ENCODE measurements at regions not wholly inside any gene's neighbourhood (a gene's known extent, or its start where the extent isn't known, plus 50 kb on each side); places are given as distances from the start of the nearest gene placed in this dataset.

DNA sequence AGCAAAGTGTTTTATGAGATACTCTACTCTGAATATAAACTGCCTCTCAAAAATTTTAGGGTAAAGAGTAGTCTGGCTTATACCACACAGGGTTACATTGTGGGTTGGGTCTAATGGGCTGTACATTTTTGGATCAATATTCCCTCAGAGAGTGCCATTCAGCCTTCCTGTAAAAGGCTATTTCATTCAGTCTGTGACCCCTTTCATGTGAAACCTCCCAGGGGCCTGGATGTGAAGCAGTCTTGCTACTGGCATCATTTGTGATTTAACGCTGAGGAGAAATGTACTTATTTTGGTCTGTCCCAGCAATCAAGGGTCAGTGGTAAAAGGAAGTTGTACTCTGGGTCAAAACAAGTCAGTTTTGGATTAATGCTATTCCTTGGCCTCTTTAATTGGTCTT, 71.8 kb upstream of the PRKG1 start:
- DNase-seq (no peak), FAIRE-seq (no peak)
- Histone ChIP-seq H3K36me3 (ENCODE audit: control insufficient read depth in 3 of 3, insufficient read depth in 2 of 3, low read depth in 1 of 3, low read length in 3 of 3) (no peaks in the 10 kb centered on the region), H3K4me1 (ENCODE audit: control insufficient read depth in 3 of 3, insufficient read depth in 2 of 3, low read depth in 1 of 3, low read length in 2 of 3) (no peaks in the 10 kb centered on the region), H3K9me3 (ENCODE audit: control insufficient read depth in 2 of 2, insufficient read depth in 1 of 2, low read depth in 1 of 2, low read length in 1 of 2) (no peaks in the 10 kb centered on the region), H3K27me3 (ENCODE audit: control insufficient read depth in 3 of 3, insufficient read depth in 3 of 3, low read length in 3 of 3) (no peaks in the 10 kb centered on the region), H3K27ac (ENCODE audit: low read depth in 1 of 3, low read length in 2 of 3) (no peak overlapping the region), H3K4me3 (ENCODE audit: low read depth in 1 of 3, low read length in 3 of 3) (no peak overlapping the region)
- 76 to 97% (median 96%) methylated on average over 1 of the region's 1 CpG for WGBS, 3 donors

DNA sequence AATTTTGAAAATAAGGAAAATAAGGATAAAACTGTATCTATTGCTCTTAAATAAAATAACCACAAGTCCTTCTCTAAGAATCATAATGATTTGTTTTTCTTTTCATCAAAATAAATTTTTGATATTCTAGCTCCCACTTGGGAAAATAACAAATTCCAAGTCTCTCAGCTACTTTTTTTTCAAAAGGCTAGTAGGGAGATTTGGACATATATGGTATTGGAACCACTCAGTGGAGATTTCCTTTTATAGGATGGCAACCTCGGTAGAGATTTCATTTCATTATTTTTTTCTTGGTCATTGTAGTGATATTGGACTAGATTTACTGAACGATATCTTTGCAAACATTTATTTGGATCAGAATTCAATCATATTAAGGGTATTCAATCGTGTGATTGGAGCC, 69.5 kb upstream of the PRKG1 start:
- 76 to 78% (median 77%) methylated on average over 3 of the region's 3 CpGs for WGBS, 3 donors
- no peak overlapping the region for H3K4me3 ChIP-seq (ENCODE audit: low read depth in 1 of 3, low read length in 3 of 3)
- H3K4me1 ChIP-seq (ENCODE audit: control insufficient read depth in 3 of 3, insufficient read depth in 2 of 3, low read depth in 1 of 3, low read length in 2 of 3): no peaks in the 10 kb centered on the region
- H3K36me3 ChIP-seq (ENCODE audit: control insufficient read depth in 3 of 3, insufficient read depth in 2 of 3, low read depth in 1 of 3, low read length in 3 of 3): no peaks in the 10 kb centered on the region
- H3K9me3 ChIP-seq (ENCODE audit: control insufficient read depth in 2 of 2, insufficient read depth in 1 of 2, low read depth in 1 of 2, low read length in 1 of 2): no peaks in the 10 kb centered on the region
- H3K27me3 ChIP-seq (ENCODE audit: control insufficient read depth in 3 of 3, insufficient read depth in 3 of 3, low read length in 3 of 3): no peaks in the 10 kb centered on the region
- DNase-seq: no peak
- no peak for FAIRE-seq
- H3K27ac ChIP-seq (ENCODE audit: low read depth in 1 of 3, low read length in 2 of 3): no peak overlapping the region

DNA sequence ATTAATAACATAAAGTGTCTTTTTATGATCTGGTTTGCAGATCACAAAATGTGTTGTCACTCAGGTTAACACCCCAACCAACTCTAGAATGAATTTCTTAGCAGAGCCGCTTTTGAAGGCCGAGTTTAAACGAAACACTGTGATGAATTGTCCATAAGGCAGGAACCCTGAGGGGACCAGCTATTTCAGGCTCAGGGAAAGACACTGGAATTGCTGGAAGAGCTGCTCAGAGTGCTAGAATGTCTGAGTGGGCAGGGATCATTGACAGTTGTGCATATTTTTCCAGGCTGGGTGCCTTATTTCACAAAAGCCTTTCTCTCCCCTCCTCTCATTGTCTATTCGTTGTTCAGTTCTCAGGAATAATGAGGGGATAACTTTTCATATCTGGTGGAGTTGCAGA, 68.7 kb upstream of the PRKG1 start:
- Histone ChIP-seq H3K27ac (ENCODE audit: low read depth in 1 of 3, low read length in 2 of 3) (no peak overlapping the region), H3K9me3 (ENCODE audit: control insufficient read depth in 2 of 2, insufficient read depth in 1 of 2, low read depth in 1 of 2, low read length in 1 of 2) (no peaks in the 10 kb centered on the region), H3K4me1 (ENCODE audit: control insufficient read depth in 3 of 3, insufficient read depth in 2 of 3, low read depth in 1 of 3, low read length in 2 of 3) (no peaks in the 10 kb centered on the region), H3K36me3 (ENCODE audit: control insufficient read depth in 3 of 3, insufficient read depth in 2 of 3, low read depth in 1 of 3, low read length in 3 of 3) (no peaks in the 10 kb centered on the region), H3K27me3 (ENCODE audit: control insufficient read depth in 3 of 3, insufficient read depth in 3 of 3, low read length in 3 of 3) (peaks cover 0 to 2% (median 0%) of the 10 kb centered on the region in 3 donors), H3K4me3 (ENCODE audit: low read depth in 1 of 3, low read length in 3 of 3) (no peak overlapping the region)
- FAIRE-seq (no peak), DNase-seq (no peak)
- 81 to 85% (median 84%) methylated on average over 4 of the region's 4 CpGs for WGBS, 3 donors

DNA sequence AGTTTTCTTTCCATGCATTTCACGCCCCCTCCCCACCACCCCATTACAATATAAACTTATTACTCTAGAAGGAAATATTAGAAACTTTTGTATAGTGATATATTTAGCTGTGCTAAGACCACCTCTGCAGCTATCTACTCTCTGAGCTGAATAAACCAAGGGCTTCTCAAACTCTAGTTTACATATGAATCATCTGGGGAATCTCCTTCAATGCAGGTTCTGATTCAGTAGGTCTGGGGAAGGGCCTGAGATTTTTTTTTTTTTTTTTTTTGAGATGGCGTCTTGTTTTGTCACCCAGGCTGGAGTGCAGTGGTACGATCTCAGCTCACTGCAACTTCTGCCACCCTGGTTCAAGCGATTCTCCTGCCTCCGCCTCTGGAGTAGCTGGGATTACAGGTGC, 67.6 kb upstream of the PRKG1 start:
- H3K27me3 ChIP-seq (ENCODE audit: control insufficient read depth in 3 of 3, insufficient read depth in 3 of 3, low read length in 3 of 3): peaks cover 0 to 2% (median 0%) of the 10 kb centered on the region in 3 donors
- H3K36me3 ChIP-seq (ENCODE audit: control insufficient read depth in 3 of 3, insufficient read depth in 2 of 3, low read depth in 1 of 3, low read length in 3 of 3): no peaks in the 10 kb centered on the region
- no peak overlapping the region for H3K4me3 ChIP-seq (ENCODE audit: low read depth in 1 of 3, low read length in 3 of 3)
- no peak for FAIRE-seq
- H3K4me1 ChIP-seq (ENCODE audit: control insufficient read depth in 3 of 3, insufficient read depth in 2 of 3, low read depth in 1 of 3, low read length in 2 of 3): no peaks in the 10 kb centered on the region
- WGBS, 3 donors: 87 to 92% (median 92%) methylated on average over 5 of the region's 5 CpGs
- H3K9me3 ChIP-seq (ENCODE audit: control insufficient read depth in 2 of 2, insufficient read depth in 1 of 2, low read depth in 1 of 2, low read length in 1 of 2): peaks cover 0 to under 1% of the 10 kb centered on the region in 2 donors
- no peak for DNase-seq
- no peak overlapping the region for H3K27ac ChIP-seq (ENCODE audit: low read depth in 1 of 3, low read length in 2 of 3)

DNA sequence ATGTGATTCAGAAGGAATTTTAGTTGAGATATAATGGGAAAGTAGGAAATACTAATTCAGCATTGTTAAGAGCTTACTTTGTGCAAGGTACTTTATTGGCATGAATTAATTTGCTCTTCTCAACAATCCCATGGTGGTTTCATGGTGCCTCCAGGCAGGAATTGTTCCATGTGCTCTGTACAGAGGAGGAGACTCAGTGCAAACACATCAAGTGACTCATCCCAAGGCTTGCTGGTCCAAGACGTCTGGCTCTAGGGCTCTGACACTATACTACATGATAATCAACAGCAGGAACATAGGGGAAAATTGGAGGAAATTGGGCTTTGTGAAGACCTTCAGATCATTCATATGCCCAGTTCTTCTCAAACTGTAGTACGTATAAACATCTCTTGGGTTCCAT, 66.5 kb upstream of the PRKG1 start:
- no peaks in the 10 kb centered on the region for H3K36me3 ChIP-seq (ENCODE audit: control insufficient read depth in 3 of 3, insufficient read depth in 2 of 3, low read depth in 1 of 3, low read length in 3 of 3)
- peaks cover 0 to 6% of the 10 kb centered on the region in 2 donors for H3K9me3 ChIP-seq (ENCODE audit: control insufficient read depth in 2 of 2, insufficient read depth in 1 of 2, low read depth in 1 of 2, low read length in 1 of 2)
- no peak for FAIRE-seq
- WGBS, 3 donors: 80 to 92% (median 89%) methylated on average over 2 of the region's 2 CpGs
- no peak overlapping the region for H3K4me3 ChIP-seq (ENCODE audit: low read depth in 1 of 3, low read length in 3 of 3)
- DNase-seq: no peak
- no peak overlapping the region for H3K27ac ChIP-seq (ENCODE audit: low read depth in 1 of 3, low read length in 2 of 3)
- no peaks in the 10 kb centered on the region for H3K4me1 ChIP-seq (ENCODE audit: control insufficient read depth in 3 of 3, insufficient read depth in 2 of 3, low read depth in 1 of 3, low read length in 2 of 3)
- peaks cover 0 to 2% (median 0%) of the 10 kb centered on the region in 3 donors for H3K27me3 ChIP-seq (ENCODE audit: control insufficient read depth in 3 of 3, insufficient read depth in 3 of 3, low read length in 3 of 3)

DNA sequence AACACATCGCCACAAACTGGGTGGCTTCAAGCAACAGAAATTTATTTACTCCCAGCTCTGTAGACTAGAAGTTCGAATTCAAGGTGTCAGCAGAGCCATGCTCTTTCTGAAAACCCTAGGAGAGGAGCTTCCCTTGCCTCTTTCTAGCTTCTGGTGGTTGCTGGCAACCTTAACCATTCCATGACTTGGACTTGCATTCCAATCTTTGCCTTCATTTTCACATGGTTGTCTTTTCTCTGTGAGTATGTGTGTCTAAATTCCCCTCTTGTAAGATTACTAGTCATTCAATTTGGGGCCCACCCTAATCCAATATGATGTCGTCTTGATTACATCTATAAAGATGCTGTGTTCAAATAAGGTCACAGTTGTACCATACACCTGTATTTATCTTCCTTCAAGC, 65.9 kb upstream of the PRKG1 start:
- Histone ChIP-seq H3K4me1 (ENCODE audit: control insufficient read depth in 3 of 3, insufficient read depth in 2 of 3, low read depth in 1 of 3, low read length in 2 of 3) (no peaks in the 10 kb centered on the region), H3K27ac (ENCODE audit: low read depth in 1 of 3, low read length in 2 of 3) (no peak overlapping the region), H3K27me3 (ENCODE audit: control insufficient read depth in 3 of 3, insufficient read depth in 3 of 3, low read length in 3 of 3) (peaks cover 0 to 2% (median 0%) of the 10 kb centered on the region in 3 donors), H3K9me3 (ENCODE audit: control insufficient read depth in 2 of 2, insufficient read depth in 1 of 2, low read depth in 1 of 2, low read length in 1 of 2) (peaks cover 0 to 6% of the 10 kb centered on the region in 2 donors), H3K36me3 (ENCODE audit: control insufficient read depth in 3 of 3, insufficient read depth in 2 of 3, low read depth in 1 of 3, low read length in 3 of 3) (no peaks in the 10 kb centered on the region), H3K4me3 (ENCODE audit: low read depth in 1 of 3, low read length in 3 of 3) (no peak overlapping the region)
- no peak for FAIRE-seq
- DNase-seq: no peak
- WGBS, 3 donors: 72 to 85% (median 82%) methylated on average over 3 of the region's 3 CpGs

DNA sequence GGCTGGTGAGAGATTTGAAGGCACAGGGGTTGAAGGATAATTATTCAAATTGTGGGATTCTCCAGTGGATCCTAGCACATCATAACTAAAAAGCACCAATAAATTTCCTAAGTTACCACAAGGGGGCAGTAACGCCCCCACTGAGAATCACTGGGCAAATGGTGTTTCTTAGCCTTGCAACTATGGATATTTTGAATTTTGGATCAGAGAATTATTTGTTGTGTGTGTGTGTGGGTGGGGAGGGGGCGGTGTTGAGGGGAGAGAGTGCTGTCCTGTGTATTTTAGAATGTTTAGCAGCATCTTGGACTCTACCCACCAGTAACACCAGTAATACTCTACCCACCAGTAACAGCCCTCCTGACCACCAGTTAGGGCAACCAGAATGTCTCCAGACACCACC, 63.3 kb upstream of the PRKG1 start:
- no peak overlapping the region for H3K27ac ChIP-seq (ENCODE audit: low read depth in 1 of 3, low read length in 2 of 3)
- H3K27me3 ChIP-seq (ENCODE audit: control insufficient read depth in 3 of 3, insufficient read depth in 3 of 3, low read length in 3 of 3): peaks cover 0 to 2% (median 0%) of the 10 kb centered on the region in 3 donors
- H3K4me1 ChIP-seq (ENCODE audit: control insufficient read depth in 3 of 3, insufficient read depth in 2 of 3, low read depth in 1 of 3, low read length in 2 of 3): no peaks in the 10 kb centered on the region
- DNase-seq: peak; percentile 49 to 52
- peaks cover 0 to 6% of the 10 kb centered on the region in 2 donors for H3K9me3 ChIP-seq (ENCODE audit: control insufficient read depth in 2 of 2, insufficient read depth in 1 of 2, low read depth in 1 of 2, low read length in 1 of 2)
- FAIRE-seq: no peak
- 22 to 28% (median 25%) methylated on average over 2 of the region's 2 CpGs for WGBS, 3 donors
- H3K4me3 ChIP-seq (ENCODE audit: low read depth in 1 of 3, low read length in 3 of 3): no peak overlapping the region
- H3K36me3 ChIP-seq (ENCODE audit: control insufficient read depth in 3 of 3, insufficient read depth in 2 of 3, low read depth in 1 of 3, low read length in 3 of 3): no peaks in the 10 kb centered on the region

DNA sequence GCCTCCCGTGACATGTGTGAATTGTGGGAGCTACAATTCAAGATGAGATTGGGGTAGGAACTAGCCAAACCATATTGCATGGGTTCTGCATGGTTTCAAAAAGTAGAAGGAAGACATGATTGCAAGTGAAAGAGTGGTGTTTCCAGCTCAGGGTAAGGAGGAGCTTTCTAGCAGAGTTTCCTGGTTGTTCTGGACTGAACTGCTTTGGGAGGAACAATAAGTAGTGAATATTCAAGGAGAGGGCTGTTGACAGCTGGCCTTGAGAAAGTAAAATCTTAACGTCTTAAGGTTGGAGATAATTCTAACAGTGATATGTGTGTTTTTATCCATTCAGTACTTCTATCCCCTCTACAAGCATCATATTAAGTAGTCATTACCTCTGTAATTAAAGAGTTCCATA, 62.2 kb upstream of the PRKG1 start:
- Histone ChIP-seq H3K36me3 (ENCODE audit: control insufficient read depth in 3 of 3, insufficient read depth in 2 of 3, low read depth in 1 of 3, low read length in 3 of 3) (no peaks in the 10 kb centered on the region), H3K9me3 (ENCODE audit: control insufficient read depth in 2 of 2, insufficient read depth in 1 of 2, low read depth in 1 of 2, low read length in 1 of 2) (peaks cover 0 to 6% of the 10 kb centered on the region in 2 donors), H3K4me3 (ENCODE audit: low read depth in 1 of 3, low read length in 3 of 3) (no peak overlapping the region), H3K27me3 (ENCODE audit: control insufficient read depth in 3 of 3, insufficient read depth in 3 of 3, low read length in 3 of 3) (peaks cover 0 to 2% (median 0%) of the 10 kb centered on the region in 3 donors), H3K27ac (ENCODE audit: low read depth in 1 of 3, low read length in 2 of 3) (no peak overlapping the region), H3K4me1 (ENCODE audit: control insufficient read depth in 3 of 3, insufficient read depth in 2 of 3, low read depth in 1 of 3, low read length in 2 of 3) (no peaks in the 10 kb centered on the region)
- DNase-seq (no peak), FAIRE-seq (no peak)
- 71 to 92% (median 71%) methylated on average over 2 of the region's 2 CpGs for WGBS, 3 donors

DNA sequence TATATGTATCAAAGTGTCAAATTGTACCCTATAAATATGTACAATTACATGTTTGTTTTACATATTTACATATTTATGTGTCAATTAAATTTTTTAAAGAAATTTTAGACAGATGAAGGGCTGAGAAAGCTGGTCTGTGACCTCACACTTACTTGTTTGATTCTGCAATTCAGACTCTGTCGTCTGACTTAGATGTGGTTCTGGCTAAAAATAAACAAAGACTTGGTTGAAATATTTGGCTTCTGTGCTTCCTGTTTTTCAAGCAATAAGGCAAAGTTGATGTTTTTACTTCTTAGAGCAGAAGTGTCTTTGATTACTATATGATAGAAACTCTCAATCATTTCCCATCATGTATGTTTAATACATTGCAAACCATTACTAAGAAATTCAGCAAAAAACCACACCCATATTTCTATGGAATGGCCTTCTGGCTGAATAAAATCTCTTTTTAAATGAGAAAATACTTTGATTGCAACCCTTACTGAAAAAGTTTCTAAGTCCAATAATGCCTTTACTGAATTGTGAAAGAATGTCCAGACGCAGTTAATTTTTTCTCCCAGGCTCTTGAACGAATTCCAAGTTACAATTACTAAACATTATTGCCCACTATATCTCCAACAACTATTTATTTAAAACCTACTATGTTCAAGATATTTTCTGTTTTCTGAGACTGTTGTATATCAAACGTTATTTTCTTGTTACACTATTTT, 59.5 kb upstream of the PRKG1 start:
- no peaks in the 10 kb centered on the region for H3K36me3 ChIP-seq (ENCODE audit: control insufficient read depth in 3 of 3, insufficient read depth in 2 of 3, low read depth in 1 of 3, low read length in 3 of 3)
- H3K9me3 ChIP-seq (ENCODE audit: control insufficient read depth in 2 of 2, insufficient read depth in 1 of 2, low read depth in 1 of 2, low read length in 1 of 2): peaks cover 0 to 6% of the 10 kb centered on the region in 2 donors
- H3K4me1 ChIP-seq (ENCODE audit: control insufficient read depth in 3 of 3, insufficient read depth in 2 of 3, low read depth in 1 of 3, low read length in 2 of 3): no peaks in the 10 kb centered on the region
- H3K27ac ChIP-seq (ENCODE audit: low read depth in 1 of 3, low read length in 2 of 3): no peak overlapping the region
- H3K4me3 ChIP-seq (ENCODE audit: low read depth in 1 of 3, low read length in 3 of 3): no peak overlapping the region
- peaks cover 0 to 2% (median 0%) of the 10 kb centered on the region in 3 donors for H3K27me3 ChIP-seq (ENCODE audit: control insufficient read depth in 3 of 3, insufficient read depth in 3 of 3, low read length in 3 of 3)
- 39 to 56% (median 55%) methylated on average over 4 of the region's 4 CpGs for WGBS, 3 donors
- no peak for FAIRE-seq
- no peak for DNase-seq
